DOHH2 (cell line): ENCODE measurements at regions not wholly inside any gene's neighbourhood (a gene's known extent, or its start where the extent isn't known, plus 50 kb on each side); places are given as distances from the start of the nearest gene placed in this dataset.

Experiments used
- H3F3A ChIP-seq: fragments of 200-600 bp; sonication (generic), shearing (Covaris generic); 2 replicates; pipeline ENCODE4 v1.6.0; 2016; ENCODE audit warnings: antibody characterized with exemption, mild to moderate bottlenecking; ENCODE audit not compliant: control insufficient read depth, insufficient read depth
- H3K27ac ChIP-seq: fragments of 200-600 bp; sonication (generic); 2 replicates; pipeline ENCODE4 v1.5.1; 2014; ENCODE audit warnings: low read depth, mild to moderate bottlenecking, low read length, moderate library complexity
- H3K27me3 ChIP-seq: fragments of 200-600 bp; sonication (generic); 2 replicates; pipeline ENCODE4 v1.6.1; 2014; ENCODE audit warnings: mild to moderate bottlenecking, low read length, mixed read lengths; ENCODE audit not compliant: control insufficient read depth
- H3K36me3 ChIP-seq: fragments of 200-600 bp; sonication (generic); 2 replicates; pipeline ENCODE4 v1.6.1; 2014; ENCODE audit warnings: mild to moderate bottlenecking, low read length, moderate library complexity, mixed read lengths; ENCODE audit not compliant: control insufficient read depth
- H3K4me1 ChIP-seq: fragments of 200-600 bp; sonication (generic); 2 replicates; pipeline ENCODE4 v1.6.1; 2014; ENCODE audit warnings: mild to moderate bottlenecking, low read length, mixed read lengths; ENCODE audit not compliant: control insufficient read depth
- H3K4me2 ChIP-seq: fragments of 200-600 bp; sonication (generic); 2 replicates; pipeline ENCODE4 v1.6.0; 2014; ENCODE audit warnings: mild to moderate bottlenecking, low read length, moderate library complexity
- H3K4me3 ChIP-seq: fragments of 200-600 bp; sonication (generic); 2 replicates; pipeline ENCODE4 v1.5.1; 2014; ENCODE audit warnings: mild to moderate bottlenecking, low read length, mixed read lengths
- H3K79me2 ChIP-seq: fragments of 200-600 bp; sonication (generic); 2 replicates; pipeline ENCODE4 v1.6.1; 2014; ENCODE audit warnings: mild to moderate bottlenecking, low read length, mixed read lengths; ENCODE audit not compliant: control insufficient read depth
- H3K9me2 ChIP-seq: fragments of 200-600 bp; sonication (generic); replicated peaks from 2 replicates; pipeline ENCODE4 v1.6.1; 2014; ENCODE audit warnings: mild to moderate bottlenecking, low read length, mixed read lengths; ENCODE audit not compliant: control insufficient read depth
- H3K9me3 ChIP-seq: fragments of 200-600 bp; sonication (generic); 2 replicates; pipeline ENCODE4 v1.6.1; 2014; ENCODE audit warnings: antibody characterized with exemption, low read length, mixed read lengths; ENCODE audit not compliant: control insufficient read depth, insufficient read depth
- H4K20me1 ChIP-seq: fragments of 200-600 bp; sonication (generic); 2 replicates; pipeline ENCODE4 v1.6.0; 2014; ENCODE audit warnings: low read depth, mild to moderate bottlenecking, antibody characterized with exemption, low read length, moderate library complexity; ENCODE audit not compliant: control insufficient read depth, insufficient read depth
- CTCF ChIP-seq: fragments of 200-600 bp; sonication (generic); IDR thresholded peaks from one replicate; pipeline ENCODE4 v1.5.1; 2014; ENCODE audit warnings: antibody characterized with exemption, mild to moderate bottlenecking, low read depth, low read length; ENCODE audit not compliant: poor library complexity, severe bottlenecking
- EZH2phosphoT487 ChIP-seq: fragments of 200-600 bp; sonication (generic); IDR thresholded peaks from 2 replicates; pipeline ENCODE4 v1.6.1; 2017; ENCODE audit warnings: borderline replicate concordance, mild to moderate bottlenecking, antibody characterized with exemption, low read length, moderate library complexity, mixed read lengths

DNA sequence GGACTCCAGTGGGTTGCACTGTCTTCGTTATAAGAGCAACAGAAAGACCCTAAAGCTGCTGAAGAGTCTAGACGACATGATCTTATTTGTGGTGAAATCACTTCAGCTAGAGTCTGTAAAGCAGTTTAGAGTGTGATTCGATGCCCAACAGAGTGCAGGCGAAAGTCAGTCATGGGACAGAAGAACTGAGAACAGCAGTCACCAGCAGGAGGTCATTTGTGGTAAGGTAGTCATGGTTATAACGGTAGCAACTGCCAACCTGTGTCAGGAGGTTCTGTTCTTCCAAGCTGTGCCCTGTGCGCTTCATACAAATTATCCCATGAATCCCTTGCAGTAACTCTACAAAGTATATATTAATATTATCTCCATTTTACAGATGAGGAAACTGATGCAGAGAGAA, 954.1 kb downstream of the AACS start:
- Histone ChIP-seq H3K27me3 (no peaks in the 10 kb centered on the region), H3K9me2 (no peaks in the 10 kb centered on the region), H3F3A (no peaks in the 10 kb centered on the region), H3K79me2 (no peaks in the 10 kb centered on the region), H3K27ac (no peak overlapping the region), H3K4me2 (no peak overlapping the region), H3K4me1 (no peaks in the 10 kb centered on the region), H3K9me3 (no peaks in the 10 kb centered on the region; the same call in 1 of the 2 replicates), H4K20me1 (no peaks in the 10 kb centered on the region), H3K4me3 (no peak overlapping the region), H3K36me3 (no peaks in the 10 kb centered on the region)
- TF ChIP-seq EZH2phosphoT487 = no peak
- TF ChIP-seq CTCF = no peak

DNA sequence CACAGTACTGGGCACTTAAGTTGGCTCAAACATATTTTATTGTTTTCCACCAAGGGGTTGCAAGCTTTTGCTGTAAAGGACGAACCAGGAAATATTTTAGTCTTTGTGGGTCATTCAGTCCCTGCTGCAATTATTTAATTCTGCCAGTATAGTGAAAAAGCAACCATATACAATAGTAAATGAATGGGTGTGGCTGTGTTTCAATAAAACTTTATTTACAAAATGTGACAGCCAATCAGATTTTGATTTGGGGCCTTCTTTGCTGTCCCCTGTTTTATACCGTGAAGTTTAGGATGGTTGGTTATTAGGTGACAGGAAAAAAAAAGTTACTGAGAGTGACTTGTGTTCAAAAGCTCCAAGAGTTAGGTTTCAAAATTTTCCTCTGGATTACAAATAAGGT, 956.4 kb downstream of the AACS start:
- H3K9me3 ChIP-seq = no peaks in the 10 kb centered on the region; the same call in 1 of the 2 replicates

DNA sequence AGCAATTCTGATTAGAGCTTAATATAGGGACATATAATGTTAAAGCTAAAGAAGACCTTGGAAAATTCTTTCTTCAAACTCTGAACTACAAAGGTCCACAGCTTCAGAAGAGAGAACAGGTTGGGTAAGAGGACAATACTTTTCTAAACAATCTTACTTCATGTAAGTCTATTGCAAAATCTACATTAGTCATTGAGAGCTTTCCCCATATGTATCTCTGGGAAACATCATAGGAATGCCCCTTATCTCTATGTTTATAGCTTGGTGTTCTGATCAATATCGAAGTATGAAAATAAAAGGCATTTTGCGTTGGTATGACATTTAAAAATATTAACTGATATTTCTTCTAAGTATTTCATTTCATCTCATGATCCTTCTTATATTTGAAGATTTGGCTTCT, 962.6 kb downstream of the AACS start:
- Histone ChIP-seq H3K4me3 (no peak overlapping the region), H3K4me2 (no peak overlapping the region), H4K20me1 (no peaks in the 10 kb centered on the region), H3K27ac (no peak overlapping the region), H3K79me2 (no peaks in the 10 kb centered on the region), H3K9me2 (no peaks in the 10 kb centered on the region), H3K27me3 (no peaks in the 10 kb centered on the region), H3K9me3 (no peaks in the 10 kb centered on the region), H3K36me3 (no peaks in the 10 kb centered on the region), H3F3A (no peaks in the 10 kb centered on the region), H3K4me1 (no peaks in the 10 kb centered on the region)
- TF ChIP-seq EZH2phosphoT487 (no peak), CTCF (no peak)

More for the DNA sequence above, 956.4 kb downstream of the AACS start:
- Histone ChIP-seq H3K9me2 (no peaks in the 10 kb centered on the region), H3K27ac (no peak overlapping the region), H4K20me1 (no peaks in the 10 kb centered on the region), H3K4me2 (no peak overlapping the region), H3K79me2 (no peaks in the 10 kb centered on the region), H3K27me3 (no peaks in the 10 kb centered on the region), H3F3A (no peaks in the 10 kb centered on the region), H3K36me3 (no peaks in the 10 kb centered on the region), H3K4me1 (no peaks in the 10 kb centered on the region), H3K4me3 (no peak overlapping the region)
- TF ChIP-seq CTCF = no peak
- no peak for TF ChIP-seq EZH2phosphoT487

DNA sequence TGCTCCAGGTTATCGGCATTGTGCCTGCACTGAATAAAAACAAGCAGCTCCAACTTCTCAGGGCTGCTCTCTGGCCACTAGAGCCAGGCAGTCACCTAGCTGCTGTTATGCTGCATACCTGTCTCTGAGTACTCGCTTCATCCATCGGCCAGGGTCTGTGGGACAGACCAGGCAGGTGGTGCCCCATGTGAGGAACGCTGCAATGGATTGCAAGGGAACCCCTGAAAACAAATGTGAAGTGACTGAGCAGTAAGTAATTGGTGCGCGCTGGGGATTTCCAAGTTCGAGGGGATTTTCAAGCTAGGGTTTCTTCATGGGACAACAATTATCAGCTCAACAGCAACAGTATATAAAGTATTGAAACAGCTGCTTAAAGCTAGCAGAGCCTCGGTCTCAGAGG, 965.3 kb downstream of the AACS start:
- no peaks in the 10 kb centered on the region for H3K9me2 ChIP-seq
- no peaks in the 10 kb centered on the region for H3K27me3 ChIP-seq
- no peak overlapping the region for H3K4me3 ChIP-seq
- no peak overlapping the region for H3K4me2 ChIP-seq
- no peaks in the 10 kb centered on the region for H3K4me1 ChIP-seq
- no peaks in the 10 kb centered on the region for H4K20me1 ChIP-seq
- TF ChIP-seq EZH2phosphoT487 (no peak), CTCF (no peak)
- H3K9me3 ChIP-seq = no peaks in the 10 kb centered on the region
- H3K27ac ChIP-seq = no peak overlapping the region
- H3F3A ChIP-seq = no peaks in the 10 kb centered on the region
- no peaks in the 10 kb centered on the region for H3K36me3 ChIP-seq
- H3K79me2 ChIP-seq = no peaks in the 10 kb centered on the region
